ENCODE measurements at regions not wholly inside any gene's neighbourhood (a gene's known extent, or its start where the extent isn't known, plus 50 kb on each side); places are given as distances from the start of the nearest gene placed in this dataset.
"Not testable (repeated sequence)": the region's sequence is repeated elsewhere in the genome, so short reads cannot be mapped to it uniquely, and the experiment has no call there.

- Histone ChIP-seq H3K9ac (ENCODE audit: low read length) (no peak overlapping the region), H3K36me3 (ENCODE audit: control insufficient read depth, insufficient read depth, low read length) (no peaks in the 10 kb centered on the region), H3K27me3 (ENCODE audit: control insufficient read depth, insufficient read depth, low read length) (no peaks in the 10 kb centered on the region), H3K9me3 (ENCODE audit: control insufficient read depth, low read length) (no peaks in the 10 kb centered on the region), H3K4me3 (ENCODE audit: low read length) (no peak overlapping the region), H3K4me1 (ENCODE audit: control insufficient read depth, insufficient read depth, low read length) (peaks cover 12% of the 10 kb centered on the region)
Measured at GRCh38 chr1:58950897-58951296, 167.1 kb upstream of the JUN start.

DNA sequence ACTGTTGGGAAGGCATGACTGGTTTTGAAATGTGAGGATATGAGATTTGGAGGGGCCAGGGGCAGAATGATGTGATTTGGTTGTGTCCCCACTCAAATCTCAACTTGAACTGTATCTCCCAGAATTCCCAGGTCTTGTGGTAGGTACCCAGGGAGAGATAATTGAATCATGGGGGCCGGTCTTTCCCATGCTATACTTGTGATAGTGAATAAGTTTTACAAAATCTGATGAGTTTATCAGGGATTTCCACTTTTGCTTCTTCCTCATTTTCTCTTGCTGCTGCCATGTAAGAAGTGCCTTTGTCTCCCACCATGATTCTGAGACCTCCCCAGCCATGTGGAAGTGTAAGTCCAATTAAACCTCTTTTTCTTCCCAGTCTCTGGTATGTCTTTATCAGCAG lies 170.1 kb upstream of the JUN start:
- not testable (repeated sequence) for H3K4me3 ChIP-seq (ENCODE audit: low read length); H3K27me3 ChIP-seq (ENCODE audit: control insufficient read depth, insufficient read depth, low read length); H3K9me3 ChIP-seq (ENCODE audit: control insufficient read depth, low read length); H3K9ac ChIP-seq (ENCODE audit: low read length); H3K36me3 ChIP-seq (ENCODE audit: control insufficient read depth, insufficient read depth, low read length)
- H3K4me1 ChIP-seq (ENCODE audit: control insufficient read depth, insufficient read depth, low read length): peaks cover 17% of the 10 kb centered on the region

GRCh38 chr1:58963287-58963686 lies 179.4 kb upstream of the JUN start:
- H3K27me3 ChIP-seq (ENCODE audit: control insufficient read depth, insufficient read depth, low read length); H3K4me3 ChIP-seq (ENCODE audit: low read length); H3K36me3 ChIP-seq (ENCODE audit: control insufficient read depth, insufficient read depth, low read length); H3K9me3 ChIP-seq (ENCODE audit: control insufficient read depth, low read length); H3K9ac ChIP-seq (ENCODE audit: low read length): not testable (repeated sequence)
- peaks cover 26% of the 10 kb centered on the region for H3K4me1 ChIP-seq (ENCODE audit: control insufficient read depth, insufficient read depth, low read length)

- Histone ChIP-seq H3K27me3 (ENCODE audit: control insufficient read depth, insufficient read depth, low read length) (no peaks in the 10 kb centered on the region), H3K36me3 (ENCODE audit: control insufficient read depth, insufficient read depth, low read length) (no peaks in the 10 kb centered on the region), H3K9me3 (ENCODE audit: control insufficient read depth, low read length) (no peaks in the 10 kb centered on the region), H3K4me3 (ENCODE audit: low read length) (no peak overlapping the region), H3K4me1 (ENCODE audit: control insufficient read depth, insufficient read depth, low read length) (peaks cover 35% of the 10 kb centered on the region), H3K9ac (ENCODE audit: low read length) (no peak overlapping the region)
Measured at GRCh38 chr1:58964428-58964827, 180.6 kb upstream of the JUN start.

- H3K9ac ChIP-seq (ENCODE audit: low read length): no peak overlapping the region
- H3K4me3 ChIP-seq (ENCODE audit: low read length): no peak overlapping the region
- H3K27me3 ChIP-seq (ENCODE audit: control insufficient read depth, insufficient read depth, low read length): no peaks in the 10 kb centered on the region
- H3K4me1 ChIP-seq (ENCODE audit: control insufficient read depth, insufficient read depth, low read length): peaks cover 35% of the 10 kb centered on the region
- H3K36me3 ChIP-seq (ENCODE audit: control insufficient read depth, insufficient read depth, low read length): no peaks in the 10 kb centered on the region
- H3K9me3 ChIP-seq (ENCODE audit: control insufficient read depth, low read length): no peaks in the 10 kb centered on the region
Measured at GRCh38 chr1:58964880-58965279, 181.0 kb upstream of the JUN start.

DNA sequence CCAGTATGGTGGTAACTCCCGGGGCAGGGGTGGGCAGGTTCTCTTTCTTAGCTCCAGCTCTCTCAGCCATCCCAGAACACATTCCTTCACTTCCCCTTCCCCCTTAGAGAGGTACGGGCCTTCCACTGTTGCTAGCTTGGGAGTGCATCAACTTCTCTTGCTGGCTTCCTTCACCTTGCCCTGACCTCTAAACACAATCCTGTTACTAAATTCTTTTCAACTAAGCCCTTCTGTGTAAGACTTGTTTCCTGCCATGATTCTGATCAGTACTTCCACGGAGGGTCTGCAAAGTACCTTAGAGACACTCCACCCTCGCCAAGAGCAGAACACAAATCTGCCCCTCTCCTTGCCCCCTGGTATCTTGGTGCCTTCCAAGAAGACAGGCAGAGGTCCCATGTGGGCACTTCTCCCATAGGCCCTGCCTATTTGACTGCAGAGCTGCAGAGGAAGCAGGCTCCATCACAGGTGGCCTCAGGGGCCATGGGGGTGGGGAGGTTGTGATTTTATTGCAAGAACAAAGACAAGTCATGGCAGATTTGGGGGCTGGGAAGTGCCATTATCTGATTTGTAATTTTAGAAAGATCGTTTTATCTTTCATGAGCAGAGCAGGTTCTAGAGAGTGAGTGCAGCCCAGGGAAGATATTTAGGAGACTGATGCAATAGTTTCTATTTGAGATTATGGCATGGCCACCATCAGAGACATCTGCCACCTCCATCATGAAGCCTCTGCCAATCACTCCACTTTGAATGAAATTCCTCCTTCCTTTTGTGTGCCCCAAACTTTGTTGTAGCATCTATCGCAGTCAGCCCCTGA lies 182.5 kb upstream of the JUN start:
- no peaks in the 10 kb centered on the region for H3K27me3 ChIP-seq (ENCODE audit: control insufficient read depth, insufficient read depth, low read length)
- no peaks in the 10 kb centered on the region for H3K9me3 ChIP-seq (ENCODE audit: control insufficient read depth, low read length)
- H3K9ac ChIP-seq (ENCODE audit: low read length): no peak overlapping the region
- peaks cover 36% of the 10 kb centered on the region for H3K4me1 ChIP-seq (ENCODE audit: control insufficient read depth, insufficient read depth, low read length)
- no peaks in the 10 kb centered on the region for H3K36me3 ChIP-seq (ENCODE audit: control insufficient read depth, insufficient read depth, low read length)
- no peak overlapping the region for H3K4me3 ChIP-seq (ENCODE audit: low read length)

GRCh38 chr1:58966917-58967740 lies 183.3 kb upstream of the JUN start:
- H3K4me3 ChIP-seq (ENCODE audit: low read length): no peak overlapping the region
- H3K36me3 ChIP-seq (ENCODE audit: control insufficient read depth, insufficient read depth, low read length): no peaks in the 10 kb centered on the region
- no peaks in the 10 kb centered on the region for H3K9me3 ChIP-seq (ENCODE audit: control insufficient read depth, low read length)
- peaks cover 43% of the 10 kb centered on the region for H3K4me1 ChIP-seq (ENCODE audit: control insufficient read depth, insufficient read depth, low read length)
- H3K27me3 ChIP-seq (ENCODE audit: control insufficient read depth, insufficient read depth, low read length): no peaks in the 10 kb centered on the region
- no peak overlapping the region for H3K9ac ChIP-seq (ENCODE audit: low read length)

DNA sequence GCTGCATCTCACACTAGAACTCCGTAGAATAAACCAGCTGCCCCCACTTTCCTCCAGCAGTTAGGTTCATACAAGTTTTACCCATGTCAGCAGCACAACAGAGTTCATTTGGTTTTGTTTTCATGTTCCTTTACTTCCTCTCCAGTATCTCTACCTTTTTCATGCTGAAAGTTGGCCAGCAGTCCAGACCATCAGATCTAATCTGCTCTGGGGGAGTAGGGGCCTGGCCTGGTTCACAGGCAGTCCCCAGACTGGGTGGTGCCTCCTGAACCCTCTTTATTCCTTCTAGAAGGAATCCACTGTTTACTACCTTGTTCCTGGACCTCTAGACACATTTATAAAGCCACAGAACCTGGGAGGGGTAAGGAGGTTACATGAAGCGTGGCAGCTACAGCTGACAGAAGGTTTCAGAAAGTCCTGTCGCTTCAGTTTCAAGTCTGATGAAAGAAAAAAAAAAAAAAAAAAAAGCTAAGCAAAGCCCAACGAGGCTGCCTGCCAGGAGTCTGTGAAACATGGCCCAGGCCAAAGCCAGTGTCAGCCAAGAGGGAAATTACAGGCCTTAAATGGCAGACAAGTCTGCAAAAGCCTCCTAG lies 184.6 kb upstream of the JUN start:
- Histone ChIP-seq H3K4me1 (ENCODE audit: control insufficient read depth, insufficient read depth, low read length) (peaks cover 43% of the 10 kb centered on the region), H3K36me3 (ENCODE audit: control insufficient read depth, insufficient read depth, low read length) (no peaks in the 10 kb centered on the region), H3K9ac (ENCODE audit: low read length) (peak overlapping the region; percentile 57), H3K4me3 (ENCODE audit: low read length) (no peak overlapping the region), H3K27me3 (ENCODE audit: control insufficient read depth, insufficient read depth, low read length) (no peaks in the 10 kb centered on the region), H3K9me3 (ENCODE audit: control insufficient read depth, low read length) (no peaks in the 10 kb centered on the region)

- H3K27me3 ChIP-seq (ENCODE audit: control insufficient read depth, insufficient read depth, low read length); H3K36me3 ChIP-seq (ENCODE audit: control insufficient read depth, insufficient read depth, low read length); H3K9ac ChIP-seq (ENCODE audit: low read length); H3K4me3 ChIP-seq (ENCODE audit: low read length); H3K9me3 ChIP-seq (ENCODE audit: control insufficient read depth, low read length): not testable (repeated sequence)
- H3K4me1 ChIP-seq (ENCODE audit: control insufficient read depth, insufficient read depth, low read length): peaks cover 42% of the 10 kb centered on the region
Measured at GRCh38 chr1:58969176-58969575, 185.3 kb upstream of the JUN start.

GRCh38 chr1:58971629-58972140 lies 187.8 kb upstream of the JUN start:
- peaks cover 27% of the 10 kb centered on the region for H3K4me1 ChIP-seq (ENCODE audit: control insufficient read depth, insufficient read depth, low read length)

GRCh38 chr1:58975888-58976287 lies 192.0 kb upstream of the JUN start:
- Histone ChIP-seq H3K36me3 (ENCODE audit: control insufficient read depth, insufficient read depth, low read length) (no peaks in the 10 kb centered on the region), H3K9me3 (ENCODE audit: control insufficient read depth, low read length) (no peaks in the 10 kb centered on the region), H3K4me3 (ENCODE audit: low read length) (no peak overlapping the region), H3K9ac (ENCODE audit: low read length) (no peak overlapping the region), H3K4me1 (ENCODE audit: control insufficient read depth, insufficient read depth, low read length) (peaks cover 25% of the 10 kb centered on the region), H3K27me3 (ENCODE audit: control insufficient read depth, insufficient read depth, low read length) (no peaks in the 10 kb centered on the region)

More at GRCh38 chr1:58971629-58972140, 187.8 kb upstream of the JUN start:
- Histone ChIP-seq H3K9ac (ENCODE audit: low read length) (no peak overlapping the region), H3K36me3 (ENCODE audit: control insufficient read depth, insufficient read depth, low read length) (no peaks in the 10 kb centered on the region), H3K9me3 (ENCODE audit: control insufficient read depth, low read length) (no peaks in the 10 kb centered on the region), H3K27me3 (ENCODE audit: control insufficient read depth, insufficient read depth, low read length) (no peaks in the 10 kb centered on the region), H3K4me3 (ENCODE audit: low read length) (no peak overlapping the region)

- H3K27me3 ChIP-seq (ENCODE audit: control insufficient read depth, insufficient read depth, low read length): no peaks in the 10 kb centered on the region
Measured at GRCh38 chr1:58976294-58976693, 192.4 kb upstream of the JUN start.

More at GRCh38 chr1:58976294-58976693, 192.4 kb upstream of the JUN start:
- Histone ChIP-seq H3K4me1 (ENCODE audit: control insufficient read depth, insufficient read depth, low read length) (peaks cover 24% of the 10 kb centered on the region), H3K36me3 (ENCODE audit: control insufficient read depth, insufficient read depth, low read length) (no peaks in the 10 kb centered on the region), H3K9ac (ENCODE audit: low read length) (no peak overlapping the region), H3K9me3 (ENCODE audit: control insufficient read depth, low read length) (no peaks in the 10 kb centered on the region), H3K4me3 (ENCODE audit: low read length) (no peak overlapping the region)
